Panc1 (cell line): ENCODE measurements at regions not wholly inside any gene's neighbourhood (a gene's known extent, or its start where the extent isn't known, plus 50 kb on each side); places are given as distances from the start of the nearest gene placed in this dataset.

Experiments used
- CTCF ChIP-seq: fragments of 450-650 bp; IDR thresholded peaks from 2 replicates; pipeline ENCODE4 v1.5.1; 2017; ENCODE audit warnings: mild to moderate bottlenecking
- POLR2AphosphoS5 ChIP-seq: IDR thresholded peaks from 2 replicates; pipeline ENCODE4 v1.6.1; 2012; ENCODE audit warnings: mild to moderate bottlenecking, low read depth, low read length, moderate library complexity
- REST ChIP-seq, 2 experiments: IDR thresholded peaks; 2 replicates each; pipeline ENCODE4 v1.6.1; 2011 to 2012; ENCODE audit warnings: low read depth in 2 of 2, control low read depth in 1 of 2, low read length in 1 of 2, mild to moderate bottlenecking in 1 of 2, moderate library complexity in 1 of 2; ENCODE audit not compliant: insufficient read depth in 1 of 2
- SIN3A ChIP-seq: IDR thresholded peaks from 2 replicates; pipeline ENCODE4 v1.6.1; 2012; ENCODE audit warnings: low read depth, mild to moderate bottlenecking, low read length, moderate library complexity, borderline replicate concordance; ENCODE audit not compliant: insufficient read depth

GRCh38 chr4:171087089-171087488 is 726.1 kb upstream of the GALNTL6 start:
- TF ChIP-seq SIN3A (no peak), CTCF (no peak), REST (IDR thresholded peaks at IDR 0.05; ENCODE audit: insufficient read depth in 1 of 2, low read depth in 2 of 2, low read length in 1 of 2) (no peak), POLR2AphosphoS5 (no peak)
